ENCODE measurements at regions not wholly inside any gene's neighbourhood (a gene's known extent, or its start where the extent isn't known, plus 50 kb on each side); places are given as distances from the start of the nearest gene placed in this dataset.
"Not testable (repeated sequence)": the region's sequence is repeated elsewhere in the genome, so short reads cannot be mapped to it uniquely, and the experiment has no call there.

- H3K4me1 Mint-ChIP-seq (ENCODE audit: low read depth), result no peaks in the 10 kb centered on the region
- H3K36me3 Mint-ChIP-seq (ENCODE audit: low read depth), result no peaks in the 10 kb centered on the region
- peaks cover 37% of the 10 kb centered on the region for H3K9me3 Mint-ChIP-seq
- no peak overlapping the region for H3K4me3 Mint-ChIP-seq
- no peaks in the 10 kb centered on the region for H3K27me3 Mint-ChIP-seq (ENCODE audit: insufficient read depth)
- no peak for TF ChIP-seq CTCF (IDR thresholded peaks at IDR 0.05)
- no peak overlapping the region for H3K27ac Mint-ChIP-seq
- DNase-seq, result no peak
These were observed 1293.1 kb upstream of the EYS start for GRCh38 chr6:67000121-67000520.

- H3K4me1 Mint-ChIP-seq (ENCODE audit: low read depth); H3K27me3 Mint-ChIP-seq (ENCODE audit: insufficient read depth); H3K4me3 Mint-ChIP-seq; DNase-seq; H3K36me3 Mint-ChIP-seq (ENCODE audit: low read depth); H3K27ac Mint-ChIP-seq: not testable (repeated sequence)
- H3K9me3 Mint-ChIP-seq, result peaks cover 39% of the 10 kb centered on the region
These were observed 1290.6 kb upstream of the EYS start for GRCh38 chr6:66997579-66997978.

GRCh38 chr6:66995669-66996068 is 1288.6 kb upstream of the EYS start:
- H3K4me3 Mint-ChIP-seq, result no peak overlapping the region
- no peaks in the 10 kb centered on the region for H3K27me3 Mint-ChIP-seq (ENCODE audit: insufficient read depth)
- no peak for TF ChIP-seq CTCF (IDR thresholded peaks at IDR 0.05)
- no peaks in the 10 kb centered on the region for H3K36me3 Mint-ChIP-seq (ENCODE audit: low read depth)
- H3K27ac Mint-ChIP-seq, result no peak overlapping the region
- peaks cover 29% of the 10 kb centered on the region for H3K9me3 Mint-ChIP-seq
- H3K4me1 Mint-ChIP-seq (ENCODE audit: low read depth), result no peaks in the 10 kb centered on the region
- no peak for DNase-seq

DNA sequence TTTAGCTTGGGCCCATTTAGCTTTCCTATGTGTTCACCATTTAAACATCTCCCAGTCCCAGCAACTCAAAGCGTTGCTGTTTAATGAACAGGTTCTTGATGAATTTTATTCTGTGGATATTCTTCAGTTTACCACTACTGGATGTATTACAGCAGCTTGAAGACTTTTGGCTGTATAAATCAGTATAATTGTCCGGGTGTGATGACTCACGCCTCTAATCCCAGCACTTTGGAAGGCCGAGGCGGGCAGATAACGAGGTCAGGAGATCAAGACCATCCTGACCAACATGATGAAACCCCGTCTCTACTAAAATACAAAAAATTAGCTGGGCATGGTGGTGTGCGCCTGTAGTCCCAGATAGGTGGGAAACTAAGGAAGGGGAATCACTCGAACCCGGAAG is 1286.7 kb upstream of the EYS start:
- H3K4me1 Mint-ChIP-seq (ENCODE audit: low read depth); H3K27me3 Mint-ChIP-seq (ENCODE audit: insufficient read depth); H3K36me3 Mint-ChIP-seq (ENCODE audit: low read depth); H3K27ac Mint-ChIP-seq; DNase-seq: not testable (repeated sequence)
- Mint-ChIP-seq H3K4me3 (peak overlapping the region; percentile 21; the same call in 1 of the 2 replicates), H3K9me3 (peaks cover 19% of the 10 kb centered on the region)

DNA sequence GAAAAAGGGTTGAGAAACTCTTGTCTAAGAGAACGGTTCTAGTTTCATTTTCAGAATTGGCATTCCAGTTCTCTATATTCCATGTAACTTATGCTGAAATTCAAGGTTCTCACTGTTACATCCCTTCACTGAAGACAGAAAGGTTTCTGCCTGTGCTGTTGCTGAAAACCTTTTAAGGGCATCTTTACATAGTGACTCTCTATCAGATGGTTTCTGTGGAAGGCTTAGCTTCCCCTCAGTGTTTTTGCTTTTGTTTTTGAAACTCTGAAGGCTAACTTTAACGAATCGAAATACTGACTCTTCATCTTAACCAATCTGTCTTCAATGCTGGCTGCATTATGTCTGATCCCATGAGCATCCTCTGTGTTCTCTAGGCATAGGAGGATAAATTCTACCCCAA is 1286.2 kb upstream of the EYS start:
- H3K4me1 Mint-ChIP-seq (ENCODE audit: low read depth), result no peaks in the 10 kb centered on the region
- H3K4me3 Mint-ChIP-seq, result peak overlapping the region; percentile 21; the same call in 1 of the 2 replicates
- no peaks in the 10 kb centered on the region for H3K27me3 Mint-ChIP-seq (ENCODE audit: insufficient read depth)
- no peak for DNase-seq
- H3K27ac Mint-ChIP-seq, result no peak overlapping the region
- H3K9me3 Mint-ChIP-seq, result peaks cover 18% of the 10 kb centered on the region
- no peaks in the 10 kb centered on the region for H3K36me3 Mint-ChIP-seq (ENCODE audit: low read depth)
- TF ChIP-seq CTCF (IDR thresholded peaks at IDR 0.05), result no peak

GRCh38 chr6:66992660-66993059 is 1285.6 kb upstream of the EYS start:
- no peak for TF ChIP-seq CTCF (IDR thresholded peaks at IDR 0.05)
- DNase-seq, result no peak
- Mint-ChIP-seq H3K27ac (no peak overlapping the region), H3K4me3 (peak overlapping the region; percentile 6; the same call in 1 of the 2 replicates), H3K9me3 (peaks cover 16% of the 10 kb centered on the region), H3K4me1 (ENCODE audit: low read depth) (no peaks in the 10 kb centered on the region), H3K27me3 (ENCODE audit: insufficient read depth) (no peaks in the 10 kb centered on the region), H3K36me3 (ENCODE audit: low read depth) (no peaks in the 10 kb centered on the region)

DNA sequence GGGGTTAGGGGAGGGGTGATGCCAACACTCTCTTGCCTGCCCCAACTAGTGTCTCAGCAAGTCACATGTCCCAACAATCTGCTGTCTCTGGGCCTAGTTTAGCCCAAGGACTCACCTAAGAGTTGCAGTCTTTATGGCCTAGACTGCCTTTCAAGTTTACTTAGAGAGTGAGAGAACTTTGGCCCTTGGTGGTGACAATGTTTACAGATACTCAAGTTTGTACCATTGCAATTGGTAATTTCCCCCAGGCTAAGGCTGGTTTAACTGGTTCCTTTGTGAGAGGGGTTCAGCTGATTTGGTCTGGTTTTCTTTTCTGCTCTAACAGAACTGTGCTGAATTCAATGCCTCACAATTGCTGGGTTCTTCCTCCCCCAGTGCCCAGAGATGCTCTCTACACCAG is 1279.9 kb upstream of the EYS start:
- Mint-ChIP-seq H3K27me3 (ENCODE audit: insufficient read depth) (no peaks in the 10 kb centered on the region), H3K4me3 (no peak overlapping the region), H3K36me3 (ENCODE audit: low read depth) (no peaks in the 10 kb centered on the region), H3K27ac (no peak overlapping the region), H3K4me1 (ENCODE audit: low read depth) (no peaks in the 10 kb centered on the region), H3K9me3 (peaks cover 39% of the 10 kb centered on the region)
- DNase-seq, result no peak
- TF ChIP-seq CTCF (IDR thresholded peaks at IDR 0.05), result no peak
